NCI-H1436 (cell line): ENCODE measurements at regions not wholly inside any gene's neighbourhood (a gene's known extent, or its start where the extent isn't known, plus 50 kb on each side); places are given as distances from the start of the nearest gene placed in this dataset.

Source experiments
- DNase-seq: peaks from one replicate; lab custom pipeline; 2025; lab: John Stamatoyannopoulos, UW

GRCh38 chr7:114857605-114858004 is 64.3 kb upstream of the MDFIC start:
- DNase-seq: no peak

- DNase-seq: no peak
These were observed 62.4 kb upstream of the MDFIC start for GRCh38 chr7:114859477-114859876.

DNA sequence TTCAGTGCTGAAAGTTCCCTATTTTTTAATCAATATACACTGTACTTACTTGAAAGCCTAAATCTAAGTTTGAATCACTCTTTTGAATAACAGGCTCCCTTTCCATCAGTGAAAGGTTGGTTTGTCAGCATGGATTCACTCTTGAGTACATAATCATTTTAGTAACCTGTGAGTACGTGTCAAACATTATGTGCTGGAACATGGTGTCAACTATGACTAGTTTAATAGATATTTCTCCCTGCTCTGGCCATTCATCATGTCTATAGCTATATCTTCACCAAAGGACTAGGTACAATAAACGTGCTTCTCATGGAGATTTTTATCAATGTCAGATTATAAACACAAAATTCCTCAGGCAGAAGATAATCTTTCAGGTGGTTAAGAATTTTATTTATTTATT is 61.7 kb upstream of the MDFIC start:
- DNase-seq: no peak

DNA sequence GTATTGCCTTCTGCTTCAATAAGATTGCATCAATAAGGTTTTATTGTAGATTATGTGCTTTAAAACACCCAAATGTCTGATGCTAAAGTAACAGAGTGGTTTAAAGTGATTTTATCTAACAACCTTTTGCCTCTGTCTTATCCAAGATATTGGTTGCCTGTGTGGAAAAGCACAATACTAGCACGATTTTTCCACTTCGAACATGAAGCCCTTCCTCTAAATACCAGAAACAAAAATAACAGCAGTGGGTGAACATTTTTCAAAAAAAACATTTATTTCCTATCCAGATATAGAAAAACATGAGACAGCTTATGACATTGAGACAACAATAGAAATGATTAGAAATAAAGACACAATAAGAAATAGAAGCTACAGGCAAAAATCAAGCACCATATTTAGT is 59.5 kb upstream of the MDFIC start:
- DNase-seq: no peak

DNA sequence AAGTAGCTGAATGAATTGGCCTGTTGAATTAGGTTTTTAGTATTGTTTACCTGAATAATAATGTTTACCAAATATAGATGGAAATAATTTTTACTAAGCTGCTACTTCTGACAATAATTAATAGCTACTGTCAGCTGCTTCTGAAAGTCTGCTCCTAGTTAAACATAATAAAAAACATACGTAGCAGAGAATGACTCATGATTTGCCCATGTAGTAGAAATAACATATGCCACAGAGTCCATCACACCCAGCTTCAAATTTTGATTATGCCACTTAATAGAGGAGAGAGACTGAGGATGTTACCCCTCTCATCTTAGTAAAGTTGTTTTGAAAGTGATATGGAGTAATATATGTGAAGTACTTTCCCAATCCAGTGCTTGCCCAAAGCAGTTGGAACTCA is 57.6 kb upstream of the MDFIC start:
- no peak for DNase-seq

GRCh38 chr7:114865564-114865963 is 56.3 kb upstream of the MDFIC start:
- DNase-seq: peak; percentile 3
